ENCODE measurements at regions not wholly inside any gene's neighbourhood (a gene's known extent, or its start where the extent isn't known, plus 50 kb on each side); places are given as distances from the start of the nearest gene placed in this dataset.

- H3K4me1 ChIP-seq: no peaks in the 10 kb centered on the region
- FAIRE-seq: no peak
- no peak overlapping the region for H3K27ac ChIP-seq
- no peaks in the 10 kb centered on the region for H3K9me3 ChIP-seq
- 75 to 87% methylated on average over 3 of the region's 3 CpGs for WGBS, 2 donors
- H3K4me3 ChIP-seq: no peak overlapping the region
- no peaks in the 10 kb centered on the region for H3K27me3 ChIP-seq
- intact Hi-C loops (cut with DNase I): no loop called here
- ATAC-seq: no peak
- no peaks in the 10 kb centered on the region for H3K36me3 ChIP-seq
- TF ChIP-seq, protein P1, sequence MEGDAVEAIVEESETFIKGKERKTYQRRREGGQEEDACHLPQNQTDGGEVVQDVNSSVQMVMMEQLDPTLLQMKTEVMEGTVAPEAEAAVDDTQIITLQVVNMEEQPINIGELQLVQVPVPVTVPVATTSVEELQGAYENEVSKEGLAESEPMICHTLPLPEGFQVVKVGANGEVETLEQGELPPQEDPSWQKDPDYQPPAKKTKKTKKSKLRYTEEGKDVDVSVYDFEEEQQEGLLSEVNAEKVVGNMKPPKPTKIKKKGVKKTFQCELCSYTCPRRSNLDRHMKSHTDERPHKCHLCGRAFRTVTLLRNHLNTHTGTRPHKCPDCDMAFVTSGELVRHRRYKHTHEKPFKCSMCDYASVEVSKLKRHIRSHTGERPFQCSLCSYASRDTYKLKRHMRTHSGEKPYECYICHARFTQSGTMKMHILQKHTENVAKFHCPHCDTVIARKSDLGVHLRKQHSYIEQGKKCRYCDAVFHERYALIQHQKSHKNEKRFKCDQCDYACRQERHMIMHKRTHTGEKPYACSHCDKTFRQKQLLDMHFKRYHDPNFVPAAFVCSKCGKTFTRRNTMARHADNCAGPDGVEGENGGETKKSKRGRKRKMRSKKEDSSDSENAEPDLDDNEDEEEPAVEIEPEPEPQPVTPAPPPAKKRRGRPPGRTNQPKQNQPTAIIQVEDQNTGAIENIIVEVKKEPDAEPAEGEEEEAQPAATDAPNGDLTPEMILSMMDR (IDR thresholded peaks at IDR 0.05): no peak
- DNase-seq: no peak
Measured at GRCh38 chr16:50475170-50475569, 73.0 kb upstream of the NKD1 start.

DNA sequence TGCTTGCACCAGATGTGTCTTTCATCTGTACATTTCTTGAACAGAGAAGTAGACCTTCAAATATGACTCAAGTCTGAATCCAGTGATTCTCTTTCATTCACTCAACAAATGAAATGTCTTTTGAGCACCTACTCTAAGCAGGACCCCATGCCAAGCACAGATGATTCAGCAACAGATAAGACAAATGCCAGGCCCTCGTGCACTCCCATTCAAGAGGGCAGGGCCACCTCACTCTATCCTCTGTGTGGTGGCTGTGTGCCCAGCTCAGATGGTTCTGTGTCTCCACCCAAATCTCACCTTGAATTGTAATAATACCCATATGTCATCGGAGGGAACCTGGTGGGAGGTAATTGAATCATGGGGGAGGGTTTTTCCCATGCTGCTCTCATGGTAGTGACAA is 74.1 kb upstream of the NKD1 start:
- FAIRE-seq (no peak), ATAC-seq (peak in 1 of 4 donors; percentile 66), DNase-seq (no peak)
- TF ChIP-seq, protein P1 (IDR thresholded peaks at IDR 0.05): no peak
- H3K36me3 ChIP-seq: no peaks in the 10 kb centered on the region
- intact Hi-C loops (cut with DNase I): no loop called here
- H3K4me1 ChIP-seq: no peaks in the 10 kb centered on the region
- no peak overlapping the region for H3K27ac ChIP-seq
- no peaks in the 10 kb centered on the region for H3K9me3 ChIP-seq
- H3K27me3 ChIP-seq: no peaks in the 10 kb centered on the region
- H3K4me3 ChIP-seq: no peak overlapping the region
- 37 to 48% methylated on average over 2 of the region's 2 CpGs for WGBS, 2 donors

DNA sequence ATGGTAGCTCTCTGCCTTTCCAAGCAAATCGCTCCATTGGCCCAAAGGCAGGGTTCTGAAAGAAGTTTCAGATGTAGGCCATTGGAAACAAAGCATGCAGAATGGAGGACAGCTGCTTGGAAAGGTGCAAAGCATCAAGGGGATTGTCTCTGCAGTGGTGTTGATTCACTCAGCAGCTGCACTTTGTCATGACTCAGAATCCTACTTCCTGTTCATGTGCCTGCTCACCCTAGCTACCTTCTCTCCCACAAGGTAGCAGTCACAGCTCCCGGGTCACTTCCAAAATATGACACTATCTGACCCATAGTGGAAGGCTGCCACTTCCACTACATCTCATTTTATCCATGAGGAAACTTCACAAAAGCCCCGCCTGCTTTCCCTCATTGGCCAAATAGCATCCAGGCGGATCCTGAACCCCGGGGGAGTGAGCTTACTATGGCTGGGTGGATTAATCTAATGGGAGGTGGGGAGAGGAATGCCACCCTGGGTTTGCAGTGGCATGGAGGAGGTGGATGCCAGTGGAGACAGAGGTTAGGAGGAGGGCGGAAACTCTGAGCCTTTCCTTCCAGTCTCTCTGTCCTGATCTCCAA is 74.7 kb upstream of the NKD1 start:
- 74 to 75% methylated on average over 6 of the region's 6 CpGs for WGBS, 2 donors
- Histone ChIP-seq H3K36me3 (no peaks in the 10 kb centered on the region), H3K4me3 (no peak overlapping the region), H3K27me3 (no peaks in the 10 kb centered on the region), H3K9me3 (no peaks in the 10 kb centered on the region), H3K27ac (no peak overlapping the region), H3K4me1 (peaks cover 0 to under 1% (median 0%) of the 10 kb centered on the region in 3 donors)
- FAIRE-seq (no peak), ATAC-seq (peak in 1 of 4 donors; percentile 18), DNase-seq (no peak)
- TF ChIP-seq, protein P1 (IDR thresholded peaks at IDR 0.05): no peak
- intact Hi-C loops (cut with DNase I): no loop called here

GRCh38 chr16:50472472-50472871 is 75.7 kb upstream of the NKD1 start:
- TF ChIP-seq, protein P1 (IDR thresholded peaks at IDR 0.05): no peak
- no peak for ATAC-seq
- Histone ChIP-seq H3K36me3 (no peaks in the 10 kb centered on the region), H3K4me3 (no peak overlapping the region), H3K9me3 (no peaks in the 10 kb centered on the region), H3K27ac (no peak overlapping the region), H3K4me1 (peaks cover 0 to 3% (median 0%) of the 10 kb centered on the region in 3 donors), H3K27me3 (no peaks in the 10 kb centered on the region)
- no peak for FAIRE-seq
- 88 to 91% methylated on average over 1 of the region's 1 CpG for WGBS, 2 donors
- DNase-seq: no peak
- intact Hi-C loops (cut with DNase I): no loop called here

DNA sequence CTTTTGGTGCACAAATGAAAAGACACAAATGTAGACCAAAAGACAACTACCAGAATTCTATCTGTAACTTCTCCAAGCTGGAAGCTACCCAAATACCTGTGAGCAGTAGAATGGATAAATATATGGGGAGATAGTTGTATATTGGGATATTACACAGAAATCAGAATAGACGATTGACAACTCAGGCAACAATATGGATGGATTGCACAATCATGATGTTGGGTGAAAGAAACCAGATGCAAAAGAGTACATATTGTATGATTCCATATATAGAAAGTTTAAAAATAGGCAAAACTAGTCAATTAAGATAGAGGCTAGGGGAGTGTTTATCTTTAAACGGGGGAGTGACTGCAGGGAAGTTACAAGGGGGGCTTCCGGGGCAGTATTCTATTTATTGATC is 77.5 kb upstream of the NKD1 start:
- FAIRE-seq (no peak), ATAC-seq (no peak), DNase-seq (no peak)
- intact Hi-C loops (cut with DNase I): no loop called here
- 29 to 46% methylated on average over 3 of the region's 3 CpGs for WGBS, 2 donors
- Histone ChIP-seq H3K27ac (no peak overlapping the region), H3K36me3 (no peaks in the 10 kb centered on the region), H3K27me3 (no peaks in the 10 kb centered on the region), H3K9me3 (no peaks in the 10 kb centered on the region), H3K4me3 (no peak overlapping the region), H3K4me1 (peaks cover 0 to 3% (median 0%) of the 10 kb centered on the region in 3 donors)
- TF ChIP-seq, protein P1 (IDR thresholded peaks at IDR 0.05): no peak

Measured in pancreas (tissue), 10 donors.